ENCODE measurements at regions not wholly inside any gene's neighbourhood (a gene's known extent, or its start where the extent isn't known, plus 50 kb on each side); places are given as distances from the start of the nearest gene placed in this dataset.
"Not testable (repeated sequence)": the region's sequence is repeated elsewhere in the genome, so short reads cannot be mapped to it uniquely, and the experiment has no call there.

DNA sequence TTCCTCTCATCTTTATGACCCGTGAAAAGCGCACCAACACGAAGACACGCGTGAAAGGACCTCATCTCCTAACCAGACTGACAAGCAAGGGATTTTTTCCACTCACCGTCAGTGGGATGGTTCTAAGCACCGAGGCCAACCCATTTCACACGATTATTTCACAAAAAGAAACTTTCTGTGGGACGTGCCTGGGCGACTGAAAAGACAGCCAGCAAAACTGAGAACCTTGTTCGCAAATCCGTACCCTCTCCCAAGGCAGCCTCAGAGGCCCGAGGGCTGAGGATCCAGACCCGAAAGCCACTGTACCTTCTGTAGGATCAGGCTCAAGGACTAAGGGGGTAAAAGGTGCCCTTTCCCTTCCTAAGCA is 84.9 kb upstream of the METTL9 start:
- not testable (repeated sequence) for DNase-seq (ENCODE audit: low read depth, low spot score)

DNA sequence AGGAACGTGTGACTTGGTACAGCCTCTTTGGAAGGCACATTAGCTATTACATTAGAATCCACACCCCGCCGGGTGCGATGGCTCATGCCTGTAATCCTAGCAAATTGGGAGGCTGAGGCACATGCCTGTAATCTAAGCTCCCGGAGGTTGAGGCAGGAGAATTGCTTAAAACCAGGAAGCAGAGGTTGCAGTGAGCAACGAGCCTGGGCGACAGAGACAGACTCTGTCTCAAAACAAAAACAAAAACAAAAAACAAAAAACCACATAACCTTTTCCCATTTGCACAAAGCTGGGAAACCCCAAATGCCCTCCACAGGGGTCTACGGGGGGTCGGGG is 82.7 kb upstream of the METTL9 start:
- DNase-seq (ENCODE audit: low read depth, low spot score): not testable (repeated sequence)

DNA sequence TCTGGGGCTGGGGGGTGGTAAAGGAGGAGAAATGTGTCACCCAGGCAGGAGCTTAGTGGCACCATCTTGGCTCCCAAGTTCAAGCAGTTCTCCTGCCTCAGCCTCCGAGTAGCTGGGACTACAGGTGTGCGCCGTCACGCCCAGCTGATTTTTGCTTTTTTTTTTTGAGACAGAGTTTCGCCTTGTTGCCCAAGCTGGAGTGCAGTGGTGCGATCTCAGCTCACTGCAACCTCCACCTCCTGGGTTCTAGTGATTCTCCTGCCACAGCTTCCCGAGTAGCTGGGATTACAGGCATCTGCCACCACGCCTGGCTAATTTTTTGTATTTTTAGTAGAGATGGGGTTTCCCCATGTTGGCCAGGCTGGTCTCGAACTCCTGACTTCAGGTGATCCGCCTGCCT is 82.1 kb upstream of the METTL9 start:
- DNase-seq (ENCODE audit: low read depth, low spot score): not testable (repeated sequence)

DNA sequence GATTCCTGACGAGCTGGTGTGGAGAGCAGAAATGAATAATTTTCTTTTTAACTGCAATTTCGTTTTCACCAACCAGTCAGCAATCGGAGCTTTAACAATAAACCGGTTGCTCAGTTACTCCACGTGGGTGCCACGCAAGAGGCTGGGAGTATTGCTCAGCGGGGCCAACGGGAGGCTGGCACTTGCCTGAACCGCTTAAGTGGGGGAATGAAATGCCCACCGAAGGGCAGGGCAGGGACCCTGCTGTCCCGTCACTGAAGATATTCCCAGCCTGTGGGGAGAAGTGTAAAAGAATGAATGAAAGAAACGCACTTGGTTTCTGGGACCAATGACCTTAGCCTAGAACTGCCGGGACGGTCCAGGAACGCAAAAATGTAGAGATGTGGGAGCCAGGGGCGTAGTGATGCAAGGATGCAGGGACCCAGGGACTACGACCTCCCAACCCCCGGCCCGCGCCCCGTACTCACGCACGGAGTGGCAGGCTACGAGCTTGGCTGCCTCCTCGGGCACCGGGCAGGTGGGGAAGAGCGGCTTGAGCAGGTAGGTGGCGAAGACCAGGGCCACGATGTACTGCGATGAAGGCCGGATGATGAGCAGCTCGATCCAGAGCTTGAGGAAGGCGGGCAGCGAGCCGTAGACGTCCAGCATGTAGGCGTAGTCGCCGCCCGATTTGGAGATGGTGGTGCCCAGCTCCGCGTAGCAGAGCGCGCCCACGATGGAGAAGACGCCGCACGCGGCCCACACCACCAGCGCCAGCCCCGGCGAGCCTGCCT is 79.8 kb upstream of the METTL9 start:
- DNase-seq (ENCODE audit: low read depth, low spot score): not testable (repeated sequence)

DNA sequence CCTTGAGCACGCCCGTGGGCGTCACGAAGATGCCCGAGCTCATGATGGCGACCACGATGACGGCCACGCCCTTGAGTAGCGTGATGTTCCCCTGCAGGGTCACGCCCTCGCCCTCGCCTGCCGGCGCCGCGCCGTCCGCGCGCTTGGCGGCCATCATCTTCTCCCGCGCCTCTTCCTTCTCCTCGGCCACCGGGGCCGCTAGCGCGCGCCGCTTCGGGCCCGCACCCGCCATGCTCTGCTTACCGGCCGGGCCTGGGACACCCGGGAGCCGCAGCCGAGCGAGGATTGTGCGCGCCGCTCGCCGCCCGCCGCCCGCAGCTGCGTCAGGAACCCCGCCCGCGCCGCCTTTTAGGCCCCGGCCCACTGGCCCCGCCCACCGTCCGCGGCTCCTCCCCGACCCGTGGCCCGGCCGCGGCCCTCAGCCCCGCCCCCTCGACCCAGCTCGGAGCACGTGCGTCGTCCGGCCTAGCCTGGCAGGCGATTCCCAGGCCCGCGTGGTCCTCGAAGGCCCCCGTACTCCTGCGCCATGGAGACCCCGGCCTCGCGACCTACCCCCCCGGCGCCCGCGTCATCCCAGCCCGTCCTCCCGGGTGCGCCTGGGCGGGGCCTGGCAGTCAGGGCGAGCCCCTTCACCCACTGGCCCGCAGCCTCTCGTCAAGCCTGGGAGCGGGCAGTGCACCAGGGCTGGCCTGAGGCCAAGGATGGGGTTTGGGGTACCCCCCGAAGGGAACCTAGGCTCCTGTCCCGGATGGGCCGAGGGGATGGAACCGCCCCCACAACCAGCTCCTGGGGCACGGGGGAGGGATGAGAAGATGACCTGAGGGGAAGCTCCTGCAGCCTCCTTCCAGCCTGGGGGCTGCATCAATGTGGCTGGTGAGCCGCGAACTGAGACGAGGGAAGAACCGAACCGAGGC is 79.0 kb upstream of the METTL9 start:
- peak; percentile 72 for DNase-seq (ENCODE audit: low read depth, low spot score)

DNA sequence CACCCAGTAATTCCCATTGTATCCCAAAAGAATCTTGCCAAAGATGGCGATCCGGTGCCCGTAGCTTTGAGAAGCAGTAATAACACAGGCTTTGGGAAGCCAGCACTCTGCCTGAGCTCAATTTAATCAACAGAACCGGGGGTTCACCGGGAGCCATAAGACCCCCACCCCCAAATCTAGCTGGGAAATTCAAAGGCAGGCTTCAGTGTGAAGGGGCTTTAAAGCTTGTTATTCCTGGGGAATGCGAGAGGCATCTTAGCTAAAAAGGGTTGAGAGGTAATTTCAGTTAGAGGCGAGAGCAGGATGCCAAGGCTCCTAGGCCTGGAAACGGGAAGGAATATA is 78.4 kb upstream of the METTL9 start:
- not testable (repeated sequence) for DNase-seq (ENCODE audit: low read depth, low spot score)

DNA sequence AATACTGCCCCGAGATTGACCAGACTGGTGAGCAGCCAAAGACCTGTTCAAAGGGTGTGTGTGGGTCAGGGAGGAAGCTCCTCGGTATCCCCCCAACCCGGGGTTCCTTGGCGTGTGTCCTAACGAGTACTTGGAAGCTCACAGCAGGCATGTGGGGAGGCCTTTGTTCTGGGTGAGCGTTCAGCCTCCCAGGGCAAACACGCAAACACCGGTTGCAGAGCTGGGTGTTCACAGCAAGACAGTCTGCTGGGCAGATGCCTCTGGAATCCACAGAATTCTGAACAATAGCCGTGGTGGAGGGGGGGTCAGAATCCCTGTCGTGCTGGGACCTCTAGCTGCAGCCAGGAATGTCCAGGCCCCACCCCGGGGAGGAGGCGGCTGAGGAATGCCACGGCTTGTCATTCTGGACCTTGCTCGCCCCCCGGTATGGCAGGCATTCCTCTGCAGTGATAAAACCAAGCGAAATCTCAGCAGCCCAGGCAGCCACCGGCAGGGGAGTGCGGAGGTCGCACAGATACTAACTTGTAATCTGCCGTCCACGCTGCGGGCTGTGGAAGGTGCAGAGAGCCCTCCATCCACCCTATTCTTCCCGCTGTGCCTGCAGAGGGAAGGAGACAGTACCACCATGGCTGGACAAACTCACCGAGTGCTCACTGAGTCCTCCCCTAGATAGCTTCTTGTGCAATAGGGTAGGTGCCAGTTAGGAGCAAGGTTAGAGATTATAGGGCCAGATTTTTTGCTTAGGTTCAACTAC is 77.8 kb upstream of the METTL9 start:
- peak; percentile 69 for DNase-seq (ENCODE audit: low read depth, low spot score)

DNA sequence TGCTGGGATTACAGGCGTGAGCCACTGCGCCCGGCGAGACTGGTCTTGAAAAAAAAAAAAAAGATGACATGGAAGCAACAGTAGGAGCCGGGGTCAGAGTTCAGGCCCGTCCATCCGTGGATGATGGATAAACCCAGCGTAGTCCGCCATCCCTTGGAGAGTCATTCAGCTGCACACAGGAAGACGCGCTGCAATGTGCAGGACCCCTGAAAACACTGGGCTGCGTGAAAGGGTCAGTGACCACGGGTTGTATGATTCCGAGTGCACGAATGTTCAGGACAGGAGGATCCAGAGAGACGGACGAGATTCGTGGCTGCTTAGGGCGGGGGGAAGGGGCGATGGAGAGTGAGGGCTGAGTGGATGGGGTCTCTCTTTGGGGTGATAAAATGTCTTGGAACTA is 76.5 kb upstream of the METTL9 start:
- not testable (repeated sequence) for DNase-seq (ENCODE audit: low read depth, low spot score)

DNA sequence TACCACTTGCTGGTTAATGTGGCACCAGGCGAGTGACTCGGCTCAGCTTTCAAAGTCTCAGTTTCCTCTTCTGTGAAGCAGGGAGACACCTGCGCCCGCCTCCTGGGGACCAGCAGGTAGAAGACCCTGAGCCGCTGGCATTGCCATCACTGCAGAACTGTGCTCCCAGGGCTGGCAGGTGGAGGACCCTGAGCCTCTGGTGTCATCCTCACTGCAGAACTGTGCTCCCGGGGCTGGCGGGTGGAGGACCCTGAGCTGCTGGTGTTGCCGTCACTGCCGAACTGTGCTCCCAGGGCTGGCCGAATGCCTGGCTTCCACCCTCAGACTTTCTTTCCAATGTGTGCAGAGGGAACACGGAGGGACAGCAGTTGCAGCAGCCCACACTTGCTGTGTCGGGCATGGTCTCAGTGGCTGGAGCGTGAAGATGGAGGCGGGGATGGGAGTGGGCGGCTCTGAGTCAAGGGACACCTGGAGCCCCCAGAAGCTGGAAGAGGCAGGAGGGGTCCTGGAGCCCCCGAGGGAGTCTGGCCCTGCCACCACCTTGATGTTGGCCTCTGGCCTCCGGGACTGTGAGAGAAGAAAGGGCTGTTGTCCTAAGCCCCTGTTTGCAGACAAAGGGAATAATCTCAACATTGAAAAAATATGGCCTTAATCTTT is 75.8 kb upstream of the METTL9 start:
- DNase-seq (ENCODE audit: low read depth, low spot score): no peak

DNA sequence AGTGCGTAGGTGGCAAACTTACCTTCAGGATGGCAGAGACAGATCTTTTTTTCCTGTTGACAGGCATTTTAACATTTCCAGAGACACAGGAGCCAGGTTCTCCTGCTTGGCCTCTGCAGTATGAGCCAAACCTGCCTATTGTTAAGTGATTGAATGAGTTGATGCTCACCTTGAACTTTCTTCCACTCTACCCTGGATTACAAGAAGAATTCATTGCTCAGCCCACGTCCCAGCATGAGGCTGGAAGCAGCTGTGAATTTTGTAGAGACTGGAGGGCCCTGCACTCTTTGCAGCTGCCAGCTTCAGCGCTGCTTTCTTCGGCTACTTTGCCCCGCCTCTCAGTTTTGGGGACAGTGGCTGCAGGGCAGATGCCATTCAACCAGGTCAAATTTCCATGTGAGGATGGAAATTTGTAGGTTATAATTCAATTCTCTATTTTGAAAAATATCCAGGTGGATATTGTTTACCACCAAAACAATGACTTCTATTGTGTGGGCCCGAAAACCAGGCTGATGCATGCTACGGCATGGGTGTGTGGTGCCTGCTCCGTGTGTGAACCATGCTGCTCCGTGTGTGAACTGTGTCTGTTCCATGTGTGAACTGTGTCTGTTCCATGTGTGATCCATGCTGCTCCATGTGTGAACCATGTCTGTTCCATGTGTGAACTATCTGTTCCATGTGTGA is 75.2 kb upstream of the METTL9 start:
- DNase-seq (ENCODE audit: low read depth, low spot score): no peak

DNA sequence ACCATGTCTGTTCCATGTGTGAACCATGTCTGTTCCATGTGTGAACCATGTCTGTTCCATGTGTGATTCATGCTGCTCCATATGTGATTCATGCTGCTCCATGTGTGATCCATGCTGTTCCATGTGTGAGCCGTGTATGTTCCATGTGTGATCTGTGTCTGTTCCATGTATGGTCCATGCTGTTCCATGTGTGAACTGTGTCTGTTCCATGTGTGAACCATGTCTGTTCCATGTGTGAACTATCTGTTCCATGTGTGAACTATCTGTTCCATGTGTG is 74.7 kb upstream of the METTL9 start:
- not testable (repeated sequence) for DNase-seq (ENCODE audit: low read depth, low spot score)

DNA sequence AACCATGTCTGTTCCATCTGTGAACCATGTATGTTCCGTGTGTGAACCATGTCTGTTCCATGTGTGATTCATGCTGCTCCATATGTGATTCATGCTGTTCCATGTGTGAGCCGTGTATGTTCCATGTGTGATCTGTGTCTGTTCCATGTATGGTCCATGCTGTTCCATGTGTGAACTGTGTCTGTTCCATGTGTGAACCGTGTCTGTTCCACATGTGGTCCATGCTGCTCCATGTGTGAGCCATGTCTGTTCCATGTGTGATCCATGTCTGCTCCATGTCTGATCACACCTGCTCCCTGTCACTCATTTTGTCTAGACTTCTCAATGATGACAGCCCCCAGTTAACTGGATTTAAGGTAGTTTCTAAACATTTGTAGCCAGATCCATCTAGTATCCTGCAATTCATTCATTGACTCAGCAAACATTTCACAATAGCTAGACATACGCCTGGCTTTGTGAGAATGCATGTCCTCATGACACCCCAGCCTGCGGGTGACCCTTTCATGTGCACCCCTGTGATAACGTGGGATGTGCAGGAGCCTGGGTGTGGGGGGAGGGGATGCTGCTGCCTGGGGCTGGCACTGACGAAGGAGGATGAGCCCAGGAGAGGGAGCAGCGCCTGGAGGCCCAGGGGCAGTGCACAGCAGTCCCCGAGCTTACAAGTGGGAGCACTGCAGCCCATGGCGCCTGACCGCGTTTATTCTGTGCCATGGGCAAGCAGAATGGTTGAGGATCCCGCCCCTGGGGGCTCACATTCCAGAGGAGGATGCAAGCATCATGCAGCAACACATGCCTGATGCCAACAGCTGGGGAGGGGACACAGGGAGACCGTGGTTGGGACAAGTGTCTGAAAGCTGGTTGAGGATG is 74.1 kb upstream of the METTL9 start:
- not testable (repeated sequence) for DNase-seq (ENCODE audit: low read depth, low spot score)

DNA sequence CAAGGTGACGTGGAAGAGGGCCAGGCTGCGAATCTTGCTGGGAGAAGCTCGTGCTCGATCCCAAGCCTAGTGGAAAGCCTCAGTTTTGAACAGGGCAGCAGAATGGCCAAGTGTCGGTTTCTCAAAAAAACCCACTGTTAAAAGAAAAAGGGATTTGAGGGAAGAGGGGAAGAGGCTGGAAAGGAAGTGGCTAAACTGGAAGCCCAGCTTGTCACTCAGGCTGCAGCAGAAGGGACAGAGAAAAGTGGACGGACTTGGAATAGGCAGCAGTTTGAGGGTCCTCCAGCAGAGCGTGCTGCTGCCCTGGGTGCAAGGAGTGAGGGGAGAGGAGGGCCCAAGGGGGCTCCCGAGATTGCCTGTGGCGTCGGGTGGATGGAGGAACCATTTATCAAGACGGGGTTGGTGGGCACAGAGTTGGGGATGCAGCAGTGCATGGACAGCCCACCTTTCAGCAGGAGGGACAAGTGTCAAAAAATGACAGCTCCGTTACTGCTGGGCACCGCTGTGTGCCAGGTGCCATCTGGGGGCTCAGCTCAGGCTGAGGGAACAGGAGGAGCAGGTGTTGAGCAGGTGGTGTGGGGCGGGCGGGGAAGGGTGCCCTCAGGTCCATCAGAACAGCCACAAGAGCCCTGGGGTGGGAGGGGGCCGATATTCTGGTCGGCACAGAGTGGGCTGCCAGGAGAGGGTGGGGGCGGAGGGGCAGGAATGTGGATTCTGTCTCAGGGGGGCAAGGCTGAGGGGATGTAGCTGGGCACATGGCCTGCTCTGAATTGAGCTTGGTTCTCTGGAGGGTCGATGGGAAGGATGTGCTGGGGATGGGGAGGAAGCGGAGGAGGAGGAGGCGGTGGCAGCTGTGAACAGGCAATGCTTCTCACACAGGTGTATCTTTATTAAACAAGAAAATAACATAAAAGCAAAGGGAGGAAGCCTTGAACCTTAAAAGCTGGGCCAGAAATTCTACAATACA is 73.1 kb upstream of the METTL9 start:
- DNase-seq (ENCODE audit: low read depth, low spot score): not testable (repeated sequence)

DNA sequence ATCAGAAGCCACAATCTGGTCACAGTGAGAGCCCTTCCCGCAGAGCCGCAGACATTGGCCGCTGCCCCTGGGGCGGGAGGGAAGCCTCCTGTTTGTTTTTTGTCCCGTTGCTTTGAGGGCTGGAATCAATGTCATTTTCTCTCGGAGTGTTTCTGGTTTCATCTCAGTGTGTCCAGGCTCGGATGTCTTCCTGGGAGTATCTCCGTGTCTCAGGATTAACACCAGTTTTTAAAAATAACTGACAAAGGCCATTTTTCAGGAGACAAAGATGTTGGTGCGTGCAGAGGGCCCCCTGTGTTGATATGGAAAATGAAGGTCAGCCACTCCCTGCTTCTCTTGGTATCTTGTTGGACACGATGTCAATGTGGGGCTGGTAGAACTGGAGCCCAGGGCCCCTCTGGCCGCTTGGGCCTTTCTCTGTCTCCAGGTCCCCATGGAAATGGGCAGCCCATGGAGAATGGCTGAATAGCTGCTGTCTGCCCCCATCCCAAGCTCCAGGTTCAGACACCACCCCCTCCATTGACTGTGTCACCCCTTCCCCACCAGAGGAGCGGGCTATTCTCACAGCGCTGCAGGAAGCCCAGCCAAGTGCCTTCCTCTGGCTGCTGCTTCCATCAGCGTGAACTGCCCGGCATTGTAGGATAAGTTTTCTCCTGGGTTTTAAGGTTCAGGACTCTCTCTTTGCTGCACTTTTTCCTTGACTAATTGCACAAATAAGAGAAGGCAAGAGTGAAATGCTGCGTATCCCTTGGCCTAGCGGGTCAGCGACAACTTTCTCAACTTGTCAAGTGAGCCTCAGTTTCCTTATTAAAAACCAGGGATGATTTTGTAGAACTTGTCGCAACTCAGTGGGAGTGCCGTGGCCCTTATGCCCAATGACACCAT is 72.2 kb upstream of the METTL9 start:
- no peak for DNase-seq (ENCODE audit: low read depth, low spot score)

DNA sequence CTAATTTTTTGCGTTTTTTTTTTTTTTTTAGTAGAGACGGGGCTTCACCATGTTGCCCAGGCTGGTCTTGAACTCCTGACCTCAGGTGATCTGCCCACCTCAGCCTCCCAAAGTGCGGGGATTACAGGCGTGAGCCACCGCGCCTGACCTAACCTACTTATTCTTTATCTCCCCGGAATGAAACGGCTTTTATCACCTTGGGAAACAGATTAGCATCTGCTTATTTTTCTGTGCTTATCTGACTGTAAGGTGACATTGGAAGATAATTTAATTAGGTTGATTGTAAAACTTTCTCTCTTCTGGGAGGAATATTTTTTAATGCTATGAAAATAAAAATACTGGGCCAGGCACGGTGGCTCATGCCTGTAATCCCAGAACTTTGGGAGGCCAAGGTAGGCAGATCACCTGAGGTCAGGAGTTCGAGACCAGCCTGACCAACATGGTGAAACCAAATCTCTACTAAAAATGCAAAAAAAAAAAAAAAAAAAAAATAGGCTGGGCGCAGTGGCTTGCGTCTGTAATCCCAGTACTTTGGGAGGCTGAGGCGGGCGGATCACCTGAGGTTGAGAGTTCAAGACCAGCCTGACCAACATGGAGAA is 70.2 kb upstream of the METTL9 start:
- DNase-seq (ENCODE audit: low read depth, low spot score): not testable (repeated sequence)

DNA sequence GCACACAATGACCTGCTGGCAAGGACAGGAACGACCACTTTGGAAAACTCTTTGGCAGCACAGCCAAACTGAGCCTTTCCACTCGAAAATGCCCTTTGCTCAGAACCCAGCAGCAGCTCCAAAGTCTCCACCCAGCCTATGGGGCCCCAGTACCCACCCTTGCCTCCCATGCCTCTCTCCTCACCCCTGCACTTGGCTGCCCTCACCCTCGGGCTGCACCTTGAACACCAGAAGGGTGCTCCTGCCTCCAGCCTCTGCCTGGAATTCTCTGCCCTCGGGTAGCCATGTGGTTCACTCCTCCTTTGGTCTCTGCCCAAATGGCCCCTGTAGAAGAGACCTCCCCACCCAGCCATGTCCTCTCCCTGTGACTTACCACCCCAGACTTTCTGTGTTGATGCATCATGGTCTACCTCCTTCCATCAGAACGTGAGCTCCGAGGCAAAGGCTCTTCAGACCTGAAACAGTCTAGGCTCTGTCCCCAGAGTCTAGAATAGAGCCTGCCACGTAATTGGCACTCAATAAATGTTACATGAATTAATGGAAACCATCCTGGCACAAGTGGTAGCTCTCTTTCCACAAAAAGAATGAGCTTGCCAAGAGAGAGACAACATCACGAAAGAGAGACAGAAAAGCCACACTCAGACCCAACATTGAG is 68.5 kb upstream of the METTL9 start:
- not testable (repeated sequence) for DNase-seq (ENCODE audit: low read depth, low spot score)

DNA sequence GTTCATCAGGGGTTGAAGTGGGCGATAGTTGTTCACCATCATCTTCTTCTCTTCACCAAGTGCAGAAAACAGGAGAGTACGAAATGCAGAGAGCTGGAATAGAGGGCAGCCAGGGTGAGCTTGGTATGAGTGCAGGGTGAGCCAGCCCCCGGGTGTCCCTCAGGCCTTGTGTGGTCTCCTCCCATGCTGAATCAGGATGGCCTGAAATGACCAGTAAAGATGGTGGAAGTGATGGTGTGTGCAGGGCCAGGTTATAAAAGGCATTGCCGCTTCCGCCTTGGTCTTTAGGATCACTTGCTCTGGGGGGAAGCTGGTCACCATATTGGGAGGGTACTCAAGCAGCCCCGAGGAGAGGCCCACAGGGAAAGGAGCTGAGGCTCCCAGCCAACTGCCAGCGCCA is 66.4 kb upstream of the METTL9 start:
- DNase-seq (ENCODE audit: low read depth, low spot score): not testable (repeated sequence)

Data from iPS DF 19.7 (cell line).